ENCODE measurements at regions not wholly inside any gene's neighbourhood (a gene's known extent, or its start where the extent isn't known, plus 50 kb on each side); places are given as distances from the start of the nearest gene placed in this dataset.

DNA sequence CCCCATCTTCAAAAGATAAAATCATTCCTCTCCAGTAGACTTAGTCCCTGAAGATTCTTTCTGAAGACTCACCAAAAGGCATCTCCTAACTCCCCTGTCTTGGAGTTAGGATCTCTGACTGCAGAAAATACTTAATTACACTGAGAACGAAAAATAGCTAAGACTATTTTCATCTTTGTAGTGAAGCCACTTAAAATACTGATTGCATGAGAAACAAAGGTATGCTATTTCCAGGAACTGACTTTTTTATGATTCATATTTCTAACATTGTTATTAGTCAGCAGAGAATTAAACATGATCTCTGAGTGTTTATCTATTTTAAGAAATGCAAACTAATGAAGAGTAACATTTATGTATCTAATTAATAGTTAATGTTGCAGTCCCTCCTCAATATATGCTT lies 71.8 kb upstream of the NR3C2 start:
- H3K4me3 ChIP-seq: no peak overlapping the region
- DNase-seq: no peak
- TF ChIP-seq, protein P1, sequence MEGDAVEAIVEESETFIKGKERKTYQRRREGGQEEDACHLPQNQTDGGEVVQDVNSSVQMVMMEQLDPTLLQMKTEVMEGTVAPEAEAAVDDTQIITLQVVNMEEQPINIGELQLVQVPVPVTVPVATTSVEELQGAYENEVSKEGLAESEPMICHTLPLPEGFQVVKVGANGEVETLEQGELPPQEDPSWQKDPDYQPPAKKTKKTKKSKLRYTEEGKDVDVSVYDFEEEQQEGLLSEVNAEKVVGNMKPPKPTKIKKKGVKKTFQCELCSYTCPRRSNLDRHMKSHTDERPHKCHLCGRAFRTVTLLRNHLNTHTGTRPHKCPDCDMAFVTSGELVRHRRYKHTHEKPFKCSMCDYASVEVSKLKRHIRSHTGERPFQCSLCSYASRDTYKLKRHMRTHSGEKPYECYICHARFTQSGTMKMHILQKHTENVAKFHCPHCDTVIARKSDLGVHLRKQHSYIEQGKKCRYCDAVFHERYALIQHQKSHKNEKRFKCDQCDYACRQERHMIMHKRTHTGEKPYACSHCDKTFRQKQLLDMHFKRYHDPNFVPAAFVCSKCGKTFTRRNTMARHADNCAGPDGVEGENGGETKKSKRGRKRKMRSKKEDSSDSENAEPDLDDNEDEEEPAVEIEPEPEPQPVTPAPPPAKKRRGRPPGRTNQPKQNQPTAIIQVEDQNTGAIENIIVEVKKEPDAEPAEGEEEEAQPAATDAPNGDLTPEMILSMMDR (IDR thresholded peaks at IDR 0.05): no peak
- TF ChIP-seq POLR2A (IDR thresholded peaks at IDR 0.05): no peak
- H3K27ac ChIP-seq: no peak overlapping the region
- H3K4me1 ChIP-seq: no peaks in the 10 kb centered on the region
- H3K27me3 ChIP-seq: no peaks in the 10 kb centered on the region
- H3K36me3 ChIP-seq: no peaks in the 10 kb centered on the region
- peaks cover 0 to 7% (median 0%) of the 10 kb centered on the region in 4 donors for H3K9me3 ChIP-seq

DNA sequence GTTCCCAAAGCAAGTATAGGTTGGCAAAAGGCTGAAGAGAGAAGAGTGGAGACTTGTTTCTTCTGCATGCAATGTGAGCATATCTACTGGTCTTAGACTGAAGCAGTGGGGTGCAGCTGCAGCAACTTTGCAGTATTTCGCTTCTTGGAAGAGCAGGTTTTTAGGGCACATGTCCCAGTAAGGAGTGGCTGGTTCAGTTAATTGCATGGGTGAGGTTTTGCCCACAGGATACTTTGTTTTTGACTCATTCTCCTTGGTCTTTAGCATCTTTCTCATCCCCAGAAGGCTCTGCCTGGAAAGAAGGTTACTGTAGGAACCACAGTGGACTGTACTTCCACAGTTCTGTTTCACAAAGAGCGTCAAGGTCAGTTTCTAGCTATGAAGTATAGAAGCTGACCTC lies 68.0 kb upstream of the NR3C2 start:
- TF ChIP-seq, protein P1 (IDR thresholded peaks at IDR 0.05): no peak
- TF ChIP-seq POLR2A (IDR thresholded peaks at IDR 0.05): no peak
- H3K27ac ChIP-seq: no peak overlapping the region

DNA sequence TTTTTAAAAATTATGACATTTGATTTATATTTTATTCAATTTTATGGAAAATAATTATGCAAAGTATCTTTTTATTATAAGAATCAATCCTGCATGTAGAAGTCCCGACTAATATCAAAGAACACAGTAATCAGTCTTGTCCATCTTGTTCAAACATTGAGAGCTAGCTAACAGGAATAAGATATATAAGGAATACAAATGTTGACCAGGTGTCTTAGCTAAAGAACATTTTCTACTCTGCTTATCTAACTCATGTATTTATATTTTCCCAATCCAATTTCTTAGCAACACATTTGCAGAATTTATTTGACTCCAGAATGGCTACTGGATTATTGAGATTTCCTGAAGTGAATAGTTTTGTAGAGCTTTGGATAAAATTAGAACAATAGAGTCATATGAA lies 61.5 kb upstream of the NR3C2 start:
- Histone ChIP-seq H3K4me1 (no peaks in the 10 kb centered on the region), H3K9me3 (no peaks in the 10 kb centered on the region), H3K36me3 (no peaks in the 10 kb centered on the region), H3K27ac (no peak overlapping the region), H3K27me3 (no peaks in the 10 kb centered on the region), H3K4me3 (no peak overlapping the region)
- TF ChIP-seq, protein P1 (IDR thresholded peaks at IDR 0.05): no peak
- TF ChIP-seq POLR2A (IDR thresholded peaks at IDR 0.05): no peak
- no peak for DNase-seq

More for the DNA sequence above, 68.0 kb upstream of the NR3C2 start:
- no peaks in the 10 kb centered on the region for H3K4me1 ChIP-seq
- no peaks in the 10 kb centered on the region for H3K27me3 ChIP-seq
- DNase-seq: no peak
- no peak overlapping the region for H3K4me3 ChIP-seq
- no peaks in the 10 kb centered on the region for H3K36me3 ChIP-seq
- no peaks in the 10 kb centered on the region for H3K9me3 ChIP-seq

DNA sequence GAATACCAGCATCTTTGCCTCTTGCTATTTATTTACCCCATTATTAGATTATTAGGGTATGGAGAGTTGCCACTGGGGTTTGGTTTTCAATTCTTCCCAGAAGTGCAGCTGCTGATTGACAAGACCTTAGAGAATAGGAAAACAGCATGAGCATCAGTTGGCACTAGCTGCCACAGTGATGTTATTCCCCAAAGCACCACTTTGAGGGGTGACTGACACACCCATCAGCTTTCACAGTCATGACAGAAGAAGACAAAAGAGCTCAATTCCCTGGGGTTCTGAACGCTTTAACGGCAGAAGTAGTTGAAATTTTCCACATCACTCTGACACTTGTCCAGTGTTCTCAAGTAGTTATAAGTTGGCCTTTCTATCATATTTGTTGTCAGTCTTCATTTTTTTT lies 55.0 kb upstream of the NR3C2 start:
- Histone ChIP-seq H3K27ac (no peak overlapping the region), H3K4me1 (no peaks in the 10 kb centered on the region), H3K4me3 (no peak overlapping the region), H3K9me3 (no peaks in the 10 kb centered on the region), H3K27me3 (no peaks in the 10 kb centered on the region), H3K36me3 (no peaks in the 10 kb centered on the region)
- DNase-seq: no peak
- no peak for TF ChIP-seq POLR2A (IDR thresholded peaks at IDR 0.05)
- TF ChIP-seq, protein P1 (IDR thresholded peaks at IDR 0.05): no peak

DNA sequence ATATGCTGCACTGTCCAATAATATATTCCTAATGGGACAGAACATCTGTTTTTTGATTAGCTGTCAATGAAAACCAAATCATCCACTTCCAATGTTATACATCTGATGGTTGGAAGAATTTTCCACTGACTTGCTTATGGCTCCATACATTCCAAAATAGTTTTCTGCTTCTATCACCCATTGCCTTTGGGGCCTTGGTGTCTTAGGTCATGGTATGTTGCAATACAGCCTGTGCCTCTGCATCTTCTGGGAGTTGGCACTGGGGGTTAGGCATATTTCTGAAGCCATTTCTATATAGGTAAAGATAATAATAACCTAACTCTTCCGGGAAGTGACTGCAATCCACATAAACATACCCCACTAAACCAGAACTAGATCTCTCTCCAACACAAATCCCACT lies 53.2 kb upstream of the NR3C2 start:
- no peak for TF ChIP-seq POLR2A (IDR thresholded peaks at IDR 0.05)
- TF ChIP-seq, protein P1 (IDR thresholded peaks at IDR 0.05): no peak
- no peaks in the 10 kb centered on the region for H3K36me3 ChIP-seq
- DNase-seq: no peak
- H3K4me3 ChIP-seq: no peak overlapping the region
- H3K27me3 ChIP-seq: no peaks in the 10 kb centered on the region
- H3K9me3 ChIP-seq: no peaks in the 10 kb centered on the region
- no peak overlapping the region for H3K27ac ChIP-seq
- H3K4me1 ChIP-seq: no peaks in the 10 kb centered on the region

Small RNAs in the stretch of these regions (small RNA-seq; reads per million reads assigned to genes)
- gene RNA5SP166: 0 reads per million in 2 donors
- gene RNU7-197P: 0 reads per million in 2 donors

All from Peyer's patch (tissue), 4 donors.